ENCODE measurements at regions not wholly inside any gene's neighbourhood (a gene's known extent, or its start where the extent isn't known, plus 50 kb on each side); places are given as distances from the start of the nearest gene placed in this dataset.

DNA sequence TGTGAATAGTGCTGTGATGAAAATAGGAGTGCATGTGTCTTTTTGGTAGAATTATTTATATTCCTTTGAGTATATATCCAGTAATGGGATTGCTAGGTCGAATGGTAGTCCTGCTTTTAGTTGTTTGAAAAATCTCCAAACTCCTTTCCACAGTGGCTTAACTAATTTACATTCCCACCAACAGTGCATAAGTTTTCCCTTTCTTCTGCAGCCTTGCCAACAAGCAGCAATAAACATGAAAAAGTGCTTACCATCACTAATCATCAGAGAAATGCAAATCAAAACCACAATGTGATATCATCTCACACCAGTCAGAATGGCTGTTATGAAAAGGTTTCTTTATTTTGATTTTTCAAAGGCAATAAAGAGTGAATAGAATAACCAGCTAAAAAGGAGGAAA, 1105.9 kb downstream of the NAALADL2 start:
- TF ChIP-seq, protein P1, sequence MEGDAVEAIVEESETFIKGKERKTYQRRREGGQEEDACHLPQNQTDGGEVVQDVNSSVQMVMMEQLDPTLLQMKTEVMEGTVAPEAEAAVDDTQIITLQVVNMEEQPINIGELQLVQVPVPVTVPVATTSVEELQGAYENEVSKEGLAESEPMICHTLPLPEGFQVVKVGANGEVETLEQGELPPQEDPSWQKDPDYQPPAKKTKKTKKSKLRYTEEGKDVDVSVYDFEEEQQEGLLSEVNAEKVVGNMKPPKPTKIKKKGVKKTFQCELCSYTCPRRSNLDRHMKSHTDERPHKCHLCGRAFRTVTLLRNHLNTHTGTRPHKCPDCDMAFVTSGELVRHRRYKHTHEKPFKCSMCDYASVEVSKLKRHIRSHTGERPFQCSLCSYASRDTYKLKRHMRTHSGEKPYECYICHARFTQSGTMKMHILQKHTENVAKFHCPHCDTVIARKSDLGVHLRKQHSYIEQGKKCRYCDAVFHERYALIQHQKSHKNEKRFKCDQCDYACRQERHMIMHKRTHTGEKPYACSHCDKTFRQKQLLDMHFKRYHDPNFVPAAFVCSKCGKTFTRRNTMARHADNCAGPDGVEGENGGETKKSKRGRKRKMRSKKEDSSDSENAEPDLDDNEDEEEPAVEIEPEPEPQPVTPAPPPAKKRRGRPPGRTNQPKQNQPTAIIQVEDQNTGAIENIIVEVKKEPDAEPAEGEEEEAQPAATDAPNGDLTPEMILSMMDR (optimal IDR thresholded peaks at IDR 0.05 in 1 of 3, IDR thresholded peaks at IDR 0.05 in 1 of 3, conservative IDR thresholded peaks at IDR 0.05 in 1 of 3; ENCODE audit: extremely low read depth in 1 of 3, insufficient read depth in 2 of 3, low read length in 3 of 3): no peak
- no peak for TF ChIP-seq EZH2 (IDR thresholded peaks at IDR 0.05; ENCODE audit: low read length)
